B cell (primary cell): ENCODE measurements at regions not wholly inside any gene's neighbourhood (a gene's known extent, or its start where the extent isn't known, plus 50 kb on each side); places are given as distances from the start of the nearest gene placed in this dataset.

Source experiments
- ATAC-seq: fragments of 200-7000 bp; cut with Tn5 transposase; one replicate; pipeline ENCODE4 v1.10.0; 2021; ENCODE audit warnings: low read depth, mild to moderate bottlenecking, moderate number of reproducible peaks, moderate library complexity
- CTCF ChIA-PET: fragments of 350-600 bp; sonication (Branson Sonifier 250); formaldehyde crosslinking; loops from one replicate; lab custom pipeline; 2021; ENCODE audit warnings: antibody characterized with exemption, inconsistent platforms; lab: Charles Lee
- POLR2A ChIA-PET: fragments of 350-600 bp; sonication (Branson Sonifier 250); formaldehyde crosslinking; loops from one replicate; lab custom pipeline; 2021; ENCODE audit warnings: antibody characterized with exemption; lab: Charles Lee
- DNase-seq: peaks from one replicate; pipeline ENCODE4 v3.0.0; 2013
- H2AFZ ChIP-seq: 2 replicates; pipeline ENCODE4 v1.6.1; 2012; ENCODE audit warnings: mild to moderate bottlenecking, low read depth, low read length; ENCODE audit not compliant: insufficient read depth, poor library complexity, severe bottlenecking
- H3K27ac ChIP-seq, 2 donors: 1 replicate in 1 of 2; 2 replicates in 1 of 2; pipeline ENCODE4 v1.5.1; 2012 to 2013; ENCODE audit warnings: low read length in 2 of 2, mild to moderate bottlenecking in 2 of 2, moderate library complexity in 1 of 2
- H3K27me3 ChIP-seq, 4 experiments: fragments of 200-600 bp in 1 of 4; sonication (generic) in 1 of 4; replicated peaks in 1 of 4; 1 replicate in 2 of 4; 2 replicates in 2 of 4; pipeline versions ENCODE4 v1.6.1 to v1.7.0; 2013 to 2016; ENCODE audit warnings: low read length in 3 of 4, mild to moderate bottlenecking in 2 of 4, mixed read lengths in 1 of 4, moderate library complexity in 1 of 4; ENCODE audit not compliant: insufficient read depth in 4 of 4, control insufficient read depth in 3 of 4; ENCODE audit errors: control extremely low read depth in 1 of 4
- H3K36me3 ChIP-seq, 2 experiments: replicated peaks in 1 of 2; 1 replicate in 1 of 2; 2 replicates in 1 of 2; pipeline versions ENCODE4 v1.6.1 to v1.7.1; 2013; ENCODE audit warnings: low read length in 1 of 2; ENCODE audit not compliant: insufficient read depth in 2 of 2, control insufficient read depth in 1 of 2; ENCODE audit errors: control extremely low read depth in 1 of 2, extremely low read depth in 1 of 2
- H3K4me1 ChIP-seq, 2 donors: fragments of 200-600 bp in 1 of 2; sonication (generic) in 1 of 2; 1 replicate in 1 of 2; 2 replicates in 1 of 2; pipeline versions ENCODE4 v1.5.1 to v1.6.1; 2013 to 2017; ENCODE audit warnings: low read length in 2 of 2; ENCODE audit not compliant: control insufficient read depth in 2 of 2, insufficient read depth in 2 of 2
- H3K4me2 ChIP-seq: replicated peaks from 2 replicates; pipeline ENCODE3; 2012; ENCODE audit warnings: mild to moderate bottlenecking, low read depth, low read length; ENCODE audit not compliant: poor library complexity, severe bottlenecking
- H3K4me3 ChIP-seq, 5 experiments: fragments of 200-600 bp in 1 of 5; sonication (generic) in 1 of 5; 1 replicate in 3 of 5; 2 replicates in 2 of 5; pipeline versions ENCODE4 v1.5.1 to v1.7.0; 2011 to 2016; ENCODE audit warnings: low read length in 4 of 5, mild to moderate bottlenecking in 4 of 5, low read depth in 2 of 5, control low read depth in 1 of 5, moderate library complexity in 1 of 5; ENCODE audit not compliant: insufficient read depth in 1 of 5; ENCODE audit errors: control extremely low read depth in 1 of 5, extremely low read depth in 1 of 5
- H3K79me2 ChIP-seq: fragments of 200-600 bp; sonication (generic); one replicate; pipeline ENCODE4 v1.6.0; 2016; ENCODE audit warnings: low read length; ENCODE audit not compliant: control insufficient read depth, insufficient read depth
- H3K9ac ChIP-seq: fragments of 200-600 bp; sonication (generic); 2 replicates; pipeline ENCODE4 v1.6.1; 2017; ENCODE audit warnings: mild to moderate bottlenecking, low read length, moderate library complexity
- H3K9me3 ChIP-seq, 3 donors: one replicate each; pipeline versions ENCODE4 v1.6.1 to v1.7.1; 2013; ENCODE audit warnings: low read length in 2 of 3; ENCODE audit not compliant: control insufficient read depth in 2 of 3, insufficient read depth in 1 of 3; ENCODE audit errors: control extremely low read depth in 1 of 3
- H4K20me1 ChIP-seq: 2 replicates; pipeline ENCODE4 v1.6.0; 2012; ENCODE audit warnings: mild to moderate bottlenecking, low read length; ENCODE audit not compliant: insufficient read depth, control insufficient read depth, poor library complexity, severe bottlenecking
- H3K27ac Mint-ChIP-seq: one replicate; pipeline ENCODE4 v1.8.0; 2021; ENCODE audit warnings: mixed read lengths
- H3K27me3 Mint-ChIP-seq: one replicate; pipeline ENCODE4 v1.8.0; 2021; ENCODE audit warnings: mixed read lengths
- H3K4me1 Mint-ChIP-seq: one replicate; pipeline ENCODE4 v1.8.0; 2021; ENCODE audit warnings: mixed read lengths
- H3K4me3 Mint-ChIP-seq: one replicate; pipeline ENCODE4 v1.8.0; 2021; ENCODE audit warnings: mixed read lengths
- H3K9me3 Mint-ChIP-seq: one replicate; pipeline ENCODE4 v1.8.0; 2022; ENCODE audit warnings: mixed read lengths; ENCODE audit not compliant: insufficient read depth
- CTCF ChIP-seq: fragments of 200-600 bp; IDR thresholded peaks from one replicate; pipeline ENCODE4 v1.8.0; 2022; ENCODE audit warnings: antibody characterized with exemption, mild to moderate bottlenecking
- EZH2 ChIP-seq: IDR thresholded peaks from 2 replicates; pipeline ENCODE4 v1.6.1; 2012; ENCODE audit warnings: borderline replicate concordance, low read depth, mild to moderate bottlenecking, moderate library complexity, low read length; ENCODE audit not compliant: insufficient read depth, poor library complexity, severe bottlenecking
- WGBS: methylation state at CpG from one replicate; pipeline ENCODE4 v1.1.5; 2013; ENCODE audit warnings: missing lambda C conversion rate; ENCODE audit not compliant: insufficient coverage; 5-methylcytosine and 5-hydroxymethylcytosine counted together
- intact Hi-C: fragments of 100-400 bp; cut with micrococcal nuclease; formaldehyde crosslinking; loops from one replicate; pipeline ENCODE4 v1.10.0; 2022

- intact Hi-C loops: no loop called here
- Histone ChIP-seq H2AFZ (no peak overlapping the region), H3K27ac (no peak overlapping the region), H3K4me2 (no peak overlapping the region), H3K36me3 (no peaks in the 10 kb centered on the region), H4K20me1 (no peaks in the 10 kb centered on the region), H3K4me3 (no peak overlapping the region), H3K27me3 (no peaks in the 10 kb centered on the region), H3K9ac (no peak overlapping the region), H3K9me3 (peaks cover 0 to 9% (median 0%) of the 10 kb centered on the region in 3 donors), H3K79me2 (no peaks in the 10 kb centered on the region), H3K4me1 (no peaks in the 10 kb centered on the region)
- Mint-ChIP-seq H3K4me3 (no peak overlapping the region), H3K9me3 (peaks cover 8% of the 10 kb centered on the region), H3K27me3 (no peaks in the 10 kb centered on the region), H3K4me1 (no peaks in the 10 kb centered on the region), H3K27ac (no peak overlapping the region)
- WGBS: no CpG with 5 or more reads among the region's 2 CpGs
- TF ChIP-seq CTCF: no peak
- no peak for TF ChIP-seq EZH2
- ChIA-PET POLR2A (no interaction called here), CTCF (no interaction called here)
- ATAC-seq (no peak), DNase-seq (no peak)
Measured at GRCh38 chr5:21623831-21624230, 1229.3 kb downstream of the CDH12 start.

- Mint-ChIP-seq H3K4me1 (no peaks in the 10 kb centered on the region), H3K4me3 (no peak overlapping the region), H3K27ac (no peak overlapping the region), H3K9me3 (no peaks in the 10 kb centered on the region), H3K27me3 (no peaks in the 10 kb centered on the region)
- intact Hi-C loops: no loop called here
- Histone ChIP-seq H2AFZ (no peak overlapping the region), H4K20me1 (no peaks in the 10 kb centered on the region), H3K4me1 (no peaks in the 10 kb centered on the region), H3K27ac (no peak overlapping the region), H3K9ac (no peak overlapping the region), H3K36me3 (no peaks in the 10 kb centered on the region), H3K27me3 (no peaks in the 10 kb centered on the region), H3K9me3 (peaks cover 0 to 7% (median 0%) of the 10 kb centered on the region in 3 donors), H3K4me2 (no peak overlapping the region), H3K79me2 (no peaks in the 10 kb centered on the region), H3K4me3 (no peak overlapping the region)
- ATAC-seq (no peak), DNase-seq (no peak)
- TF ChIP-seq EZH2 (no peak), CTCF (no peak)
- POLR2A ChIA-PET: no interaction called here
- 95% methylated on average over 15 of the region's 16 CpGs for WGBS
- CTCF ChIA-PET: no interaction called here
Measured at GRCh38 chr5:21615195-21615765, 1237.9 kb downstream of the CDH12 start.
